CD4-positive, alpha-beta T cell treated with Interleukin-21 for 1 hour (primary cell): ENCODE measurements at regions not wholly inside any gene's neighbourhood (a gene's known extent, or its start where the extent isn't known, plus 50 kb on each side); places are given as distances from the start of the nearest gene placed in this dataset.

ENCODE experiments used
- DNase-seq: peaks from one replicate; pipeline ENCODE4 v3.0.0-alpha.2; 2020

DNA sequence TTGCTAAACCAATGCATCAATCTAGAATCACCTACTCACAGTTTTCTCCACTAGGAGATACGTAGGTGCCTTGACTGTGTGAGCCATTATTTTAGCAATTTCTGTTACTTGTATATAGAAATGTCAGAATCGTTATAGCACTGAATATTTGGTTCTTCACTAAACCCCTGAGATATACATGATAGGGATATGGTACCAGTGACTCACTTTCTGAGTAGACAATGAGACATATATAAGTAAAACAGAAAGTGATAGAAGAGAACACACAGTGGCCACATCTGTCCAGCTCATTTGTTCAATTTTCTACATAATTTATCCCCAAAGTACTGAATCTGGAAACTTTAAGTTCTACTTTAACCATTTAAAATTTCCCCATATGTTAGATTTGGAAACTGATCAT, 1505.5 kb upstream of the TMEM132C start:
- no peak for DNase-seq

DNA sequence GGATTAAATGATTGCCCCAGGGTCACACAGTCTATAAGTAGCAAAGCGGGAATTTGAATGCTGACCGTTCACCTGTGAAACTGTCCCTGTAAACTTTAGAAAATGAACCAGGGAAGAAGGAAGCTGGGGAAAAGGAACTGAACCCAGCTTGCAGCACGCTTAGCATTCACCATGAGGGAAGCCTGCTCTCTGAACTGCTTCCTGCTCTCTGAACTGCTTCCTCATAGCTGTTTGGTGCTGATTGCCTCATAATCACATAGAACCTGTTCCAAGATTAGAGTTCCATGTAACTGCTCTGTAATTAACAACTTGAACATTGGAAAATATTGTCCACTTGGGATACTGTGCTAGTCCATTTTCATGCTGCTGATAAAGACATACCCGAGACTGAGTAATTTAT, 1504.8 kb upstream of the TMEM132C start:
- no peak for DNase-seq

DNA sequence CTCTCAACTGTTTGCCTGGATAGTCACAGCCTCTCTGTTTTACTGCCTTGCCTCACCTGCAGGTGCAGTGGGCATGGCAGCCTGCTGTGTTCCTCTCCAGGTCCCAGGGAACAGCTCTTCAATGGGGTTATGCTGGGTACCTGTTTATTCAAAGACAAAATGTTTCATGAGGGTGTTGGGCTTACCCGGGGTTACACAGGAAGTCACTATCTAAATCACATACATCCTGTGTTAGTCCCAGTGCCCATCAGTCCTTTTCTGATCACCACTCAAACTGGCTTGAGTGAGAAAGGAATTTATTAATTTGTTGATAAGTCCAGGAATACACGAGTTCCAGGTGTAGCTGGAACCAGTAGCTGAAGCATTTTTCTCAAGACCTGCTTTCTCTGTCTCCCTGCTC, 1503.6 kb upstream of the TMEM132C start:
- no peak for DNase-seq

DNA sequence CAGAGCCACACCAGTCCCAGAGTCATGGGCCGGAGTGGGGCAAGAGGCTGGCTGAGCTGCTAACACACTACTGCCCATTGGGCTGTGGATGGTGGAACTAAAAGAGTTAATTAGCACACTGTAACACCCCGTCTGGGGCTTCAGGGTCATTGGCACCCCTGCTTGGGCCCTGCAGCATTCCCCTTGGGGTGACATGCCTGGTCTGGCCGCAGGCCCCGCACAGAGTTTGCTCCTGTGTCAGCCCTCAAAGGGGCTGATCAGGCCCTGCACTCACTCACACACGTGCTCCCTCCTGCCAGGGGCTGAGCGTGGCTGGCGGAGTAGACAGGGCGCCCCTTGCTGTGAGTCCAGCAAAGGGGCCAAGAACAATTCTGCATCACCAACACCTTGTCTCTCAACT, 1499.6 kb upstream of the TMEM132C start:
- no peak for DNase-seq

DNA sequence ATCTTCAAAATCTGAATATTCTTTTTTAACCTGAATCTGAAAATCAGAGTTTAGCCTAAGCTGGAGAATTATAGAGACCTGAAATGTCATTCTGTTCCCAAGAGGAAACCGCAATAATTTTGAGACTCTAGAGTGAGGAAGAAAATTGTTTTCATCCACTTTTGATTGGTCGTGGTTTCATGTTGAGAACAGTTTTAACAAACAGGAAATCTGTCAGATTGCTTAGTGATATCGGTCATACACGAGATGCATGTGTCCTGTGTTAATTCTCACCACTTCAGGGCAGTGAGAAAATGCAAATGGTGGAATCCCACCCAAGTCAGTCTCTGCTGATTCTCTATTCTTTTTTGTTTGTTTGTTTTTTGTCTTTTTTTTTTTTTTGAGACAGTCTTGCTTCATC, 1498.5 kb upstream of the TMEM132C start:
- peak; percentile 63 for DNase-seq

DNA sequence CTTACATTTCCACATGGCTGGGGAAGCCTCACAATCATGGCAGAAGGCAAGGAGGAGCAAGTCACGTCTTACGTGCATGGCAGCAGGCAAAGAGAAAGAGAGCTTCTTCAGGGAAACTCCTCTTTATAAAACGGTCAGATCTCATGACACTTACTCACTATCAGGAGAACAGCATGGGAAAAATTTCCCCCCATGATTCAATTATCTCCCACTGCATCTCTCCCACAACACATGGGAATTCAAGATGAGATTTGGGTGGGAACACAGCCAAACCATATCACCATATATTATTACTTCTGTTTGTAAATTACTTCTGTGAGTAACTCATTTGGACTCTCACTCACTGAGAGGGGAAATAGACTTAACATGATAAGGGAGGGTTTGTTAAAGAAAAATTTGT, 1496.8 kb upstream of the TMEM132C start:
- DNase-seq = no peak

DNA sequence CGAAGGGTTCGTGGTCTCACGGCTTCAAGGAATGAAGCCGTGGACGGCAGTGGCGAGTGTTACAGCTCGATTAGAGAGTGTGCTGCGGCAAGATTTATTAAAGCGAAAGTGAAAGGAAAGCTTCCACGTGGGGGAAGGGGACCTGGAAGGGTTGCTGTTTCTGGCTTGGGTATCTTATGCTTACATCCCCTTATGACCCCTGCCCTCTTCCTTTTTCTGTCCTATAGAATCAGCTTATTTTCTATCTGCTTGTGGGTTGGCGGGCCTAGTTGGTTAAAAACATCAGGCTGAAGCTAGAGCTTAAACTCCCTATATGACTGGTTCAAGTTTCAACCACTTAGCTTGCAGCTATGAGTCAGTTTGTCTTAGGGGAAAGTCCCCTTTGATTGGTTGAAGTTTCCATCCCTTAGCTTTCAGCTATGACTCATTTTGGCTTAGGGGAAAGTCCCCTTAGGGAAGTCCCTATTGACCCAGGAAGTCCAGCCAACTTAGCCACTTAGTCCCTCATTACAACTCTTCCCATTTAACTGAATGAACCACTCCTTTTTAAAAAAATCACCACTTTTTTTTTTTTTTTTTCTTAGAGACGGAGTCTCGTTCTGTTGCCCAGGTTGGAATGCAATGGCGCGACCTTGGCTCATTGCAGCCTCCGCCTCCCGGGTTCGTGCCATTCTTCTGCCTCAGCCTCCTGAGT, 1494.7 kb upstream of the TMEM132C start:
- peak; percentile 88 for DNase-seq

DNA sequence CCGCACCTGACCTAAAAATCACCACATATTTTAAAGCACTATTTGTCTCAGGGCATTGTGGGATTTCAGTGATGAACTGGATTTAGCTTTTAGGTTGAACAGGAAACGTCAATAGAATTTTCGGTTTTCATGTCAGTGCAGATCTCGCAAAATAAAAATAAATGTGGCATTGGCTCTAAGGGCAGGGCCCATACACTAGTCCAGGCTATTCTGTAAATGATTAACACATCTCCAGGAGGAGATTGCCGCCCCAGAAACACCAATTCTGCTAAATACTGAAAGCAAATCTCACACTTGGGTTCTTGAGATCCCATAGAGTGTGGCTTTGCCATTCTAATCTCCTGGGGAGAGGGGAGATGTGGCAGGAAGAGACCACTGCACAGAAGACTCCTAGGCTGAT, 1494.0 kb upstream of the TMEM132C start:
- DNase-seq = no peak

DNA sequence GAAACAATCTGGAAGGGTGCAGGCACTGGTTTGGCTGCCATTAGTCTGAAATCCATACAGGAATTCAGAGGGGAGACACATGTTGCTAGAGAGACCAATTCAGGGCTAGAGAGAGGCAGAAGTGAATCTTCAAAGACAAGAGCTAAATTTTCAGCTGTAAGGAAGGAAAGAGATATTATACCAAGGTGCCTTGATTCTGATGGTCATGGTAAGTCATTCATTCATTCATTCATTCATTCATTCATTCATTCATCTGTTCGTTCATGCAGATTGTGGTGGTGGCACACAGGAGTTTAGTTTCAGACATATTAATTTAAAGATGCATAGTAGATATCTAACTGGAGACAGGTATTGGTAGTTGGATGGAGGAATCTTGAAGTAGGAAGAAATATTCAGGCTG, 1493.5 kb upstream of the TMEM132C start:
- no peak for DNase-seq

DNA sequence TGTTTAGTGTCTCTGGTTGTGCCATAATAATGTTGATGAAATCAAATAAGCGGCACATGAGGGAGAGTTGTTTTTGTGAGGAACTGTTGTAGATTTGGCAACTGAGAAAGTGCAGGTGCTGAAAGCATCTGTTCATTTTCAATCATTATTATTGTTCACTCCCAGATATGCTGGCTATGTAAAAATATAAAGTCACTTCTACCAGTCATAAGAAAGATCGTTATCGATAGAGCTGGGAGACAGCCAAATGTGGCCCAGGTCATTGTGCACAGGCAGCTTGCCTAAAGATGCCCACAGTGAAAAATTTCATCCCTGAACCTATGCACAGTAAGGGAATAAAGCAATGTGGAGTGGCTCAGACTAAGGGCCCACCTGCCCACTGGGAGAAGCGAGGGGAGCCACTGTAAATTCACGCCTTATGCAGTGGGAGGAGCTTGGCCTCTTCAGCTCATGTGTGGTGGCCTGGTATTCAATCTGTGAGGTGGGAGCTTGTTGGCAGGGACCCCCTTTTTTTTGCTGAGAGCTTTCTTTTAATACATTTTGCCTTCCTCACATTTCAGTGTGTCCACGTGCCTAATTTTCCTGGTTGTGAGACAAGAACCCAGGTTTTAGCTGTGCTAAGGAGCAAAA, 1490.8 kb upstream of the TMEM132C start:
- DNase-seq = no peak

DNA sequence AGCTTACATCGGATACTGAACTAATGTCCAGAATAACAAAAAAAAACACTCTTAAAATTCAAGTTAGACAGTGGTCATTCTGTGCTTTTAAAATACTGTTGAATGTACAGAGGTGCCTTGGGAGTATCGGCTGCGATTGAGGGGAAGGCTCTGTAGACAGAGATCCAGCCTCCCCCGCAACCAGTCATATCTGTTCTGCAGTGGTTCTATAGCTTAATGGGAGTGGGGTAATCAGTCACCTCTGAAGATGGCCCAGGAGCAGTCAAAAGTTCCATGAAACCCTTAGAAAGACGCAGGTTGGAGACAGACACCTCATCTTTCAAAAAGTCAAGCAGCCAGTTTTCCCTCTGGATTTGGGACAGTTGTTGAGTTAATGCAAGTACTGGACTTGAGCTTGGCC, 1486.6 kb upstream of the TMEM132C start:
- DNase-seq = no peak

DNA sequence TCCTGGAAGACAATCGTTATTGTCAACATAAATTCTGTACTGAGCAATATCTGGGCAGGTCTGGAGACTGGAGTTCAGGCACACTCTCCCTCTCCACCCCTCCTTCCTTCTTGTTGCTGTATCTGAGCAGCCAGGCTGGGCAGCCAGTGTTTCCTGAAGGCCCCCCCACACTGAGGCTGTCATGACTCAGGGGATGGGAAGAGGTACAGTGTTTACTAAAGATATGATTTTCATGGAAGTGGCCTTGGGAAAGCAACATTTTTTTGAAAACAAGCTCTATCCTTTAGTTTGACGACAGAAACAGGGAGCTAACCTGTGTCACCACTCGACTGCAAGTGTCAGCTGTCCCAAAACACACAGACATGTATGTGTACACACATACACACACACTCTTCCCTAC, 1485.4 kb upstream of the TMEM132C start:
- DNase-seq = no peak

DNA sequence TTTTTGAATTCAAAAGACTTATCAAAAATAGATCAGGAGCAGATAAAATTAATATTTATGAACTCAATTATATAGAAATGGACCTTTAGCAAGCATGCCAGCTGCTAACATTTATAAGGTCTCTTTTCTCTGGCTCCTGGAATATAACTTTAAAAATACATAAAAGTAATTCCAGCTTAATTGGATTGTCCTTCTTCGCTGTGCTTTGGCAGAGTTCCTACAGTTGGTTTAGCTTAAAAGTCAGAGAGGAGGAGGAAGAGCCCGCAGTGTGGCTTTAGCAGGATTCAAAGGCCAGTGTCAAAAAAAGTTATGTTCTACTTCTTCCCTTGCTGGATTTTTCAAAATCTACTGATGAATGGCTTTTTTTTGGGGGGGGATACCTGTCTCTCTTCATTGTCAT, 1484.9 kb upstream of the TMEM132C start:
- no peak for DNase-seq

DNA sequence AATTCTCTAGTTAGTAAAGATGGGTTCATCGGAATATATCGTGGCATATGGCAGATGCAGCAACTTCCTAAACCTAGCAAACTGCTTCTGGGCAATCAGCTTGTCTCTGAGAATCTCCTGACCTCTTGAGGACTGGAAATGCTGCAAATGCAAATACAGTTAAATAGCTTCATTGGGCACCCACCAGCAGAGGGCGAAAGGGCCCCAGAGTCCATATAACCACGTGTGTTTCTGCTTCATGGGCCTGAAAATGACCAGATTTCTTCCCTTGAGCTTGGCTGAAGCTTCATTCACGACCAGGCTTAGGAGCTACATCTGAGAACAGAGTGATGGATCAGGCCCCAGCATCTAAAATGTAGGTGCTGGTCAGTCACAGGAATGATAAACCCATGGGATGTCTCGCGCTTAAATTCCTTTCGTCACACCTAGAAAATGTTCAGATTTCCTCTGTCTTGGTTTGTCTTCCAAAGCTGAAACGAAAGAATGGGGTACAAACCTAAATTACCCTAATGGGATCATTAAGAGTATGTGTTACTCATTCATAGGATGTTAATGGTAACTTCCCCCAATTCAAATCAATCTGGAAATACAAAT, 1482.5 kb upstream of the TMEM132C start:
- peak; percentile 48 for DNase-seq

DNA sequence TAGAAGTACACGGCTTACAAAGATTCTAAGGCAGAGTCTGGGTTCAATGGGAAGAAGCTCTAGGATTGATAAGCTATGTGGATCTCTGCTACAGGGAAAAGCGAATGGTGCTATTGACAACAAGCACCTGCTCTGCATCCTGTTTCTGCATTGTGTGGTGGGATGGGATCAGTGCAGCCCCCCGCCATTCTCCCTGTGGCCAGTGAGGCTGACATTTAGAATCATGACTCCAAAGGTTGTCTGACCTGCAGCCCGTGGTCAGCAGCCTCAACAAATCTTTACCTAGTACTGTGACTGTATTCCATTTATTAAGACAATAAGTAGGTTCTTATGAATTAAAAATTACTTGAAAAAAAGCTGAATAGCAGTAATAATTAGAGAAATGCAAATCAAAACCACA, 1477.0 kb upstream of the TMEM132C start:
- no peak for DNase-seq

DNA sequence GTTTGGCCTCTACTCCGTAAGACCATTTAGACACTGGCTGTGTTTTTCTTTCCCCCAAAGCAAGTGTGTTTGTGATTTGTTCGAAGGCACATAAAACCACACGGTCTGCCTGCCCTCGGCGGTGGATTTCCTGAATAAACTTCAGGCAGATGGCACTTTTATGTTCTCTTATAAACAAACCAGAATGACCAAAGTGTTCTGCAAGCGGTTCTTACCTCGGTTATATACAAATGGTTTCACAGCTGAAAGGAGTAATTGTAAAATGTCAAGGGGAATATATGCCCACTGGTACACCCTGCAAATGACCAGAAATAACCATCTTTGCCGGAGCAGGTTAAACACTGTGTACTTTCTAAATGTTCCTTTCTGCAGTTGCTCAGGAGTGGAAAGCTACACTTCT, 1475.8 kb upstream of the TMEM132C start:
- no peak for DNase-seq

DNA sequence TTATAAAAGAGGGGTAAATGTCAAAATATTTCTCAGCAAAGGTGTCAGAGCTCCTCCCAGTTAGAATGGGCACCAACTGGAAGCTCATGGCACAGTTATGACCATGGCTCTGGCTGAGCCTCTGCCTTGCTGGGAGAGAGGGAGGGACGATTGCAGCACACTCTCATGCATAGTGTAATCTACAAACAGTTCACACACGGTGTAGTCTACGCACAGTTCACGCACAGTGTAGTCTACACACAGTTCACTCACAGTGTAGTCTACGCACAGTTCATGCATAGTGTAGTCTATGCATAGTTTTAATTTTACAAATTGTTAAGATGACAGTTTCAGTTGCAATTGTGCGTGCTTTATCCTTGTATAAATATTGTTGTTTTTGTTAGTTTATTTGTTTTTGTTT, 1474.6 kb upstream of the TMEM132C start:
- DNase-seq = no peak

DNA sequence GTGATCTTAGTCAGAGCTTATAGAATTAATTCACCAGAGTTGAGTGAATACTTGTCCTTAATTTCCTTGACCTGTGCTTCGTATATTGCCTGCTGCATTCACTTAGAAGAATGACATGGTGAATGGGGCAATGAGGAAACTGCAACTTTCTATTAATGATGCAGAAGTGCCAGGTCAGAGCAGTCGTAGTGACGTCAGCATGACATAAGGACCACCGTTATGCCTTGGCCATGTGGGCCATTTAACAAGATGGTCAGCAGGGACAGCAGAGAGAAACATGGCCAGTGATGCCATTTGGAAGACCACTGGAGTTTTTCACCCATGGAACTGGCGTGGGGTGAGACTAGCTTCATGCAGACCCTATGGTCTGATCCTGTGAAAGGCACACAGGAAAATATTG, 1469.4 kb upstream of the TMEM132C start:
- DNase-seq = no peak

DNA sequence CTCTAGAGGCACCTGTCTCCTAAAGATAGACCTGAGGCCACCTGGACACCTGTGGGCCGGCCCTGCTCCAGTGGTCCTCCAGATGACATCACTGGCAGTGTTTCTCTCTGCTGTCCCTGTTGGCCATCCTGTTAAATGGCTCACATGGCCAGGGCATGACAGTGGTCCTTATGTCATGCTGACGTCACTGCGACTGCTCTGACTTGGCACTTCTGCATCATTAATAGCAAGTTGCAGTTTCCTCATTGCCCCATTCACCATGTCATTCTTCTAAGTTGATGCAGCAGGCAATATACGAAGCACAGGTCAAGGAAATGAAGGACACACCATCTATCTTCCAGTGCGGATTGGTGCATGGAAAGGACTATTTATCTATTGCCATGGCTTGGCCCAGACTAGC, 1468.5 kb upstream of the TMEM132C start:
- no peak for DNase-seq

DNA sequence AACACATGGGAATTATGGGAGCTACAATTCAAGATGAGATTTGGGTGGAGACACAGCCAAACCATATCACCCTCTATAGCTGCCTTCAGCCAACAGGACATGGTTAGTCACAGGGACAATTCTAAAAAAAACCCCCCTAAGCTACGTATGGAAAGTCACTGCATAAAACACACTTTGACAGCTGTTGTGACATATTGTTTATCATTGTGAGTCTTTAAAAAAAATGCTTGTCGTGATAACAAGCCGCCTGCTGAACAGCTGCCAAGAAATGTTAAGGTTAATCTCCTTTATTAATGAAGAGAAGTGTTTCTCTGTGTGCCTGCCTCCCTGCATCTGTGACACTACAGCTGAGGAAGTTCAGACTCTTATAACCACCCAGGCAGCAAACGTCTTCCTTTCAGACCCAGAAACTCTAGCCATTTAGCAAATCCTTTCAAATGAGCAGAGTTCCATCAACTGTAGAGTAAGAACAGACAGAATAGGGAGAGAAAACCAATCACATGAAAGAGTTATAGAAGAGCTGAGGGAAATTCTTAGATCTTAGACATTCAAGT, 1459.6 kb upstream of the TMEM132C start:
- no peak for DNase-seq

DNA sequence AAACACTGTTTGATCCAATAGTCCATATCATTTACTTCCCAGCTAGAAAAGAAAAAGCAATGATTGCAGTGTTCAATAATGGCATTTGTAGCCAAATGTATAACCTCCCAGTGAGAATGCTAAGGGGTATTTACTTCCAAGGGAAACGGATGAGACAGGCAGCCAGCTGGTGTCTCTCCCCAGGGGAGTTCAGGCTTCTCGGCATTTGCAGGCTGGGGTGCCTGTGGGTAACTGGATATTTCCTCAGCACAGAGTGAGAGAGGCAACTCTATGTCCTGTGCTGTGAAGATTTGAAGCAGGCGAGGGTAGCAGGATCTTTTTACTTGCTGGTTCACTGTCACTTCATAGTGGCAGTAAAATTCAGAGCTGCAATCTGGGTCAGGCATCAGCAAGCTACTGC, 1455.6 kb upstream of the TMEM132C start:
- no peak for DNase-seq

DNA sequence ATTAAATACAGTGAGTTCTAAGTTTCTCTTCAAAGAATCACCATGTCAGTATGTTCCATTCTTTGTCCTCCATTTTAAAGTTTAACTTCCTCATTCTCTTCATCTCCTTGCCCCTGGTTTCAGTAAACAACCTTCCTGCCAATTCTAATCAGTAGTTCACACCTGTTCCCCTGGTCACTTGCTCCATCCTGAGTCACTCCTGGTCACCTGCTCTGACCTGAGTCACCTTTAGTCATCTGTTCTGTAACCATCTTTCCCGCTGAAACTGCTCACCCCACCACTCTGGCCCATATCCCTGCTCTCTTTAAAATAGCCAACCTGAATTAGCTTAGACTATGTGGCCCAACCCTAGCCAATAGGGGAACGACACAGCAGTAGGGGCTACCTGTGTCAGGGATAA, 1447.4 kb upstream of the TMEM132C start:
- no peak for DNase-seq

DNA sequence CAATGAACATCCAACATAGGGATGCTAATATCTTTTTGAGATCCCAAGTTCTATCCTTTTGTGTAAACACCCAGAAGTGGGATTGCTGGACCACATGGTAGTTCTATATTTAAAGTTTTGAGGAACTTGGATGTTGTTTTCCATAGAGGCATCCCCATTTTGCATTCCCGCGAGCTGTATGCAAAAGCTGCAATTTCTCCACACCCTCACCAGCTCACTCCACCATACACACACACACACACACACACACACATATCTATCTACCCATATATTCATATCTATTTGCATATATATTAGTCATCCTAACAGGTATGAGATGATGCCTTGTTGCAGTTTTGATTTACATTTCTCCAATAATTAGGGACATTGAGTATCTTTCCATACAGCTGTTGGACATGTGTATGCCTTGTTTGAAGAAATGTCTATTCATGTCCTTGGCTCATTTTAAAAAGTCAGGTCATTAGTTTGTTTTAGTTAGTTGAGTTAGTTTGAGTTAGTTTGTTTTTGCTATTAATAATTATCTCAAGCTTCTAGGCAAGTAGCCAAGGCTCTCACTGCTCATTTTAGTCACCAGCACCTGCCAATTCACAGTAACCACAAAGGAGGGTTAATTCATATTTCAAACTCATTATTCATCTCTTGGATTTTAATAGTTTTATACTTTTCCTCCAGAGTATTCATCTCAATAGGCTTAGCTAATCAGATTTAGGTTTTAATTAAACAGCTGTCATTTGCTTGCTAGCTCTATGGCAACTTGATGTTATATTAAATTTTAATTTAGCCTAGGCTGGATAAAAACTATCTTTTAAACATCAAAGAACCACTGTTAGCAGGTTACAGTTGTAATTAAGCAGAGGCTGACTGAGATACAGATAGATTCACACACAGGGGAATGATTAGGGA, 1435.9 kb upstream of the TMEM132C start:
- DNase-seq = no peak
